Naive B cell (primary cell): ENCODE measurements at regions not wholly inside any gene's neighbourhood (a gene's known extent, or its start where the extent isn't known, plus 50 kb on each side); places are given as distances from the start of the nearest gene placed in this dataset.

ENCODE experiments used
- ATAC-seq, 2 donors: fragments of 150-1000 bp; cut with Tn5 transposase; 2 replicates each; pipeline ENCODE4 v1.10.0; 2021; ENCODE audit warnings: low read depth in 2 of 2, mild to moderate bottlenecking in 2 of 2, moderate library complexity in 2 of 2
- DNase-seq: peaks from one replicate; pipeline ENCODE4 v3.0.0; 2022
- H3K27ac Mint-ChIP-seq, 6 donors: one replicate each; pipeline ENCODE4 v1.8.0; 2020 to 2022; ENCODE audit warnings: mild to moderate bottlenecking in 6 of 6, mixed read lengths in 6 of 6, moderate library complexity in 5 of 6, inconsistent platforms in 2 of 6
- H3K27me3 Mint-ChIP-seq, 3 donors: one replicate each; pipeline ENCODE4 v1.8.0; 2021 to 2022; ENCODE audit warnings: mixed read lengths in 3 of 3, mild to moderate bottlenecking in 1 of 3
- H3K36me3 Mint-ChIP-seq, 2 donors: one replicate each; pipeline ENCODE4 v1.8.0; 2020 to 2022; ENCODE audit warnings: mixed read lengths in 2 of 2, inconsistent platforms in 1 of 2, mild to moderate bottlenecking in 1 of 2
- H3K4me1 Mint-ChIP-seq, 3 donors: one replicate each; pipeline ENCODE4 v1.8.0; 2020 to 2022; ENCODE audit warnings: mixed read lengths in 3 of 3, inconsistent platforms in 1 of 3, mild to moderate bottlenecking in 1 of 3, moderate library complexity in 1 of 3
- H3K4me3 Mint-ChIP-seq, 8 donors: one replicate each; pipeline ENCODE4 v1.8.0; 2020 to 2022; ENCODE audit warnings: mild to moderate bottlenecking in 8 of 8, mixed read lengths in 8 of 8, moderate library complexity in 8 of 8, inconsistent platforms in 2 of 8
- H3K9me3 Mint-ChIP-seq, 7 donors: one replicate each; pipeline ENCODE4 v1.8.0; 2020 to 2022; ENCODE audit warnings: mixed read lengths in 7 of 7, mild to moderate bottlenecking in 5 of 7, inconsistent platforms in 2 of 7, moderate library complexity in 1 of 7

DNA sequence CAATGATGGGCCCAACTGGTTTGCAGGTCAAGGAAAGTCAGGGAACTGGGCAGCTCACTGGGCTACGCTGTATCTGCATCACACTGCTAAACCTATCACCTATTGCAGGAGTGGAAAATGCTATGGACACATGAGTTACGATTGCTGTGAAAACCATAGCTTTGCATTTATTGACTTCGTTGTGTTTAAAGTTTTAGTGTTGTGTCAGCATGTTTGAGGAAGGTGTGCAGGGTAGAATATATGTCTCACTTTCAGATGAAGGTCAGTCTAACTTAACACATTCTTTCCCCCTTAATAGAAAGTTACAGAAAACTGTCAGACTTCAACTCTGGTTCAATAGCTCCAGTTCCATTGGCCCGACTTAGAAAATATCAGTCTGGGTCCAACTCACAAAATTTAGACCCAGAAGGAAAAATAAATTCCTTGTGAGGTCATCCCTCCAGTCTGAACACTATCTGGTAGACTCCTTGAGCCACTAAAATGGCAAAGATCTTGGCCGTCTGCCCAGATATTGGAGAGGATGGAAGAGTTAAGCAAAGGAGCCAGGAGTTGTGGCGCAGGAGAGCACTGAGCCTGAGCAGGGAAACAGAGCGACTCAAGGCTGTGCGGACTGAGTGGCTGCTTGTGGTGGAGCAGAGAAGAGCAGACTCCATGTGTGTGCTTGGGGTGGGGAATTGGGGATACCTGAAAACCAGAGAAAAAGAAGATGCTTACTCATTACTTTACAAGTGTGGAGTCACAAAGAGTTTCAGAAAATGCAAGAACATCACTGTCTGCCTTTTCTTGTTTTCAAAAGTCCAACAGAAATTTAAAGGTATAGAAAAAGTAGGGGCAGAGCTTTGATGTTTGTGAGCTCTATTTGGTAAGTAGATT, 518.5 kb downstream of the FGF9 start:
- no peak overlapping the region for H3K4me3 Mint-ChIP-seq
- ATAC-seq (no peak), DNase-seq (no peak)
- peaks cover 7 to 16% (median 14%) of the 10 kb centered on the region in 3 donors for H3K27me3 Mint-ChIP-seq
- H3K4me1 Mint-ChIP-seq: peaks cover 0 to 4% (median 4%) of the 10 kb centered on the region in 3 donors
- no peaks in the 10 kb centered on the region for H3K36me3 Mint-ChIP-seq
- no peak overlapping the region for H3K27ac Mint-ChIP-seq
- peaks cover 0 to 5% (median 0%) of the 10 kb centered on the region in 7 donors for H3K9me3 Mint-ChIP-seq

DNA sequence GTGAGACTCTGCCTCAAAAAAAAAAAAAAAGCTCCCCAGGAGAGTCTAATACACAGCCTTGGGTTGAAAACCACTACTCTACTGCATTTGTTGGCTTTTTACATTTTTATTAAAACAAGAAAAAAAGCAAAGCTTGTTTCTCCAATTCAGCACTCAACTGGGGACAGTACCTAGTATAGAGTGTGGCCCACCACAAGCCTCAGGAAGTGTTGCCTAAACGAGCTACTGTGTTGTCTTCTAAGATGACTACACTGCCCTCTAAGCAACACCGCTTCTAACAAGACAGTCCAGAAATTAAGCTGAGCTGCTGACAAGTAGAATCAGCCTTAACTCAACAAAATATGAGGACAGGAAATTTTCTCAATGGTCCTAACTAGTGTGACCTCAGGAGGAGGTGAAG, 522.2 kb downstream of the FGF9 start:
- no peak overlapping the region for H3K27ac Mint-ChIP-seq
- peaks cover 0 to 5% of the 10 kb centered on the region in 2 donors for H3K36me3 Mint-ChIP-seq
- peaks cover 0 to 2% (median 0%) of the 10 kb centered on the region in 3 donors for H3K4me1 Mint-ChIP-seq
- no peak overlapping the region for H3K4me3 Mint-ChIP-seq
- peaks cover 10 to 16% (median 14%) of the 10 kb centered on the region in 3 donors for H3K27me3 Mint-ChIP-seq
- ATAC-seq (no peak), DNase-seq (no peak)
- H3K9me3 Mint-ChIP-seq: no peaks in the 10 kb centered on the region

DNA sequence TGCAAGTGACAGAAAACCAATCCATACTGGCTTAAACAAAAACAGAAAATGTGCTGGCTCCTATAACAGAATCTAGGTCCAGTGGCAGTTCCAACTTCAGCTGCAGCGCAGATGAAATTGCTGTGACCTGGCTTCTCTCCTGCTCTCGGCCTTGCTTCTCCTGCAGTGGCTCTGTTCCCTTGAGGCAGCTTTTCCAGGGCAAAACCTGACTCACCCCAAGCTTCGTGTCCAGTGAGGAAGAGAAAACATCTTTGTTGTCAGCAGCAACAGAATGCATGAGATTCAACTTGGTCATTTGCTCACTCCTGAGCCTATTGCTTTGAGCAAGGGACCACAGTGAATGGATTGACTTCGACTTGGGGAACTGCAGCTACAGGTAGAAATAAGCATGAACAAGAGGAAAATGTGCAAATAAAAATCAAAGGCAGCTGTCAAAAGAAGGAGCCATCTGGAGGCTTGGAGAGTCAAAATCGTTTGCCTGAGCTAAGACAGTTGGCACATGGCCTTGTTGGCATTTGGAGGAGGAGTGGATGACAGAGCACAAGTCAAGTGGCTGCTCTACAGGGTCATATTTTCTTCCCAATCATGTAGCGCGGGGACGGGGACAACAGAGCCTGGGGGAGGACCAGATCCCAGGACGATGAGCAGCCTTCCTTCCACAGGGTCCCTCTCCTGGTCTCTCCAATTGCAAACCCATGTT, 523.4 kb downstream of the FGF9 start:
- ATAC-seq: no peak
- DNase-seq: no peak
- peaks cover 0 to 5% of the 10 kb centered on the region in 2 donors for H3K36me3 Mint-ChIP-seq
- H3K27ac Mint-ChIP-seq: peak overlapping the region in 1 of 6 donors; percentile 75
- peaks cover 7 to 11% (median 10%) of the 10 kb centered on the region in 3 donors for H3K27me3 Mint-ChIP-seq
- H3K4me3 Mint-ChIP-seq: no peak overlapping the region
- peaks cover 0 to 8% (median 0%) of the 10 kb centered on the region in 3 donors for H3K4me1 Mint-ChIP-seq
- H3K9me3 Mint-ChIP-seq: no peaks in the 10 kb centered on the region

DNA sequence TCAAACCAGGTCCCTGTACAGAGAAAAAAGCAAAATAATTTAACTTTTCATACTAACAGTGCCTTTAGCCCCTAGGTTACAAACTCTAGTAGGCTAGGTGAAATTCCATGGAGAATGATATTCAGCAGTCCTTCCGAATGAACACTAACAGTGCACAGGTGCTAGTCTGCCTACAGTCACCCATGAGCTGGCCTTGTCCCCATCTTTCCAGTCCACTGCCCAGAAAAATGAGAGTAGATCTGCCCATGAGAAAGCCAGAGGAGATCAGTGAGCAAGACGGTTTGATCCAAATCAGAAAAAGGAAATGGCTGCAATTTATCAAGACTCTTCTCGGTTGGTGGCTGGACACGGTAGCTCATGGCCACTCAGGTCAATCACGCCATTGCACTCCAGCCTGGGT, 524.9 kb downstream of the FGF9 start:
- H3K4me3 Mint-ChIP-seq: no peak overlapping the region
- DNase-seq (no peak), ATAC-seq (no peak)
- no peaks in the 10 kb centered on the region for H3K9me3 Mint-ChIP-seq
- peaks cover 0 to 5% of the 10 kb centered on the region in 2 donors for H3K36me3 Mint-ChIP-seq
- no peak overlapping the region for H3K27ac Mint-ChIP-seq
- peaks cover 0 to 8% (median 0%) of the 10 kb centered on the region in 3 donors for H3K4me1 Mint-ChIP-seq
- H3K27me3 Mint-ChIP-seq: peaks cover 0 to 10% (median 5%) of the 10 kb centered on the region in 3 donors

GRCh38 chr13:22196777-22197176, 525.9 kb downstream of the FGF9 start:
- Mint-ChIP-seq H3K27ac (no peak overlapping the region), H3K36me3 (peaks cover 0 to 5% of the 10 kb centered on the region in 2 donors), H3K27me3 (peaks cover 0 to 10% (median 5%) of the 10 kb centered on the region in 3 donors), H3K4me3 (no peak overlapping the region), H3K9me3 (no peaks in the 10 kb centered on the region), H3K4me1 (peaks cover 0 to 8% (median 6%) of the 10 kb centered on the region in 3 donors)
- ATAC-seq (no peak), DNase-seq (no peak)

DNA sequence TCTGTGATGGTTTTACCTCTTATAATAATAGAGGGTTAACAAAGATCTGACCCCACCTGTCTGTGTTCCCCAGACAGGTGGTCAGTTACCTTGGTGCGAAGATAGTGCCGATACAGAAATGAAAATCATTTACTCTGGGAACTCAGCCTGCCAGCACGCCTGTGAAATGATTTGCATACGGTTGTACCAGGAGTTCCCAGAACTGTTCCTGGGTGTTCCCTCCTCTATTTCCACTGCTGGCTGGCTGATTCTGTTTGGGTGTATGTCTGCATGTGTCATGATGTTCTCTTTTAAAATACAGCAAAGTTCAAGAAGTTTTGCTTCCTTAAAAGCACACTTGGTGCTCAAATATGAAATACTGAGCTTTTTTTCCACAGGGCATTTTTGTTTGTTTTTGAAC, 527.1 kb downstream of the FGF9 start:
- Mint-ChIP-seq H3K4me3 (no peak overlapping the region), H3K4me1 (peaks cover 0 to 8% (median 7%) of the 10 kb centered on the region in 3 donors), H3K27me3 (peaks cover 0 to 10% (median 5%) of the 10 kb centered on the region in 3 donors), H3K27ac (peak overlapping the region in 1 of 6 donors; percentile 18), H3K36me3 (peaks cover 0 to 5% of the 10 kb centered on the region in 2 donors), H3K9me3 (no peaks in the 10 kb centered on the region)
- ATAC-seq: no peak
- DNase-seq: no peak

GRCh38 chr13:22198641-22199217, 527.9 kb downstream of the FGF9 start:
- ATAC-seq: no peak
- peak overlapping the region in 1 of 6 donors; percentile 18 for H3K27ac Mint-ChIP-seq
- H3K4me3 Mint-ChIP-seq: no peak overlapping the region
- H3K27me3 Mint-ChIP-seq: peaks cover 0 to 10% (median 0%) of the 10 kb centered on the region in 3 donors
- DNase-seq: no peak
- no peaks in the 10 kb centered on the region for H3K9me3 Mint-ChIP-seq
- peaks cover 0 to 5% of the 10 kb centered on the region in 2 donors for H3K36me3 Mint-ChIP-seq
- H3K4me1 Mint-ChIP-seq: peaks cover 0 to 8% (median 7%) of the 10 kb centered on the region in 3 donors

DNA sequence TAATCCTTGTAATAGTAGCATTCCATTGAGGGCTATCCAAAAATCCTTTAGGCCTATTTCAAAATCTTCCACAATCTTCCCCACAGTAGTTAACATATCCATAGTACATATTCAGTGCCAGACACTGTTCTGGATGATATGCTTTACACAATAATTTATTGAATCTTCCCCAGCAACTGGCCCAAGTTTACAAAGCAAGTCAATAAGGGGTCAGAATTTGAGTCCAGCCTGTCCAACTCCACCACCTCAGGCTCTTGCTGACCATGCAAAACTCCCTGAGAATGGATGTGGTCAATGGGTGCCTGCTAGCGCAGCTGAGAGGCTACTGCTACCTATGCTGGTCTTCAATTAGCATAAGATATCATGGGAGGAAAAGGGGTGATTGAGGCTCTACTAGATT, 529.6 kb downstream of the FGF9 start:
- H3K4me1 Mint-ChIP-seq: peaks cover 0 to 8% (median 7%) of the 10 kb centered on the region in 3 donors
- no peak for DNase-seq
- no peak overlapping the region for H3K27ac Mint-ChIP-seq
- H3K9me3 Mint-ChIP-seq: peaks cover 0 to 3% (median 0%) of the 10 kb centered on the region in 7 donors
- ATAC-seq: no peak
- no peaks in the 10 kb centered on the region for H3K27me3 Mint-ChIP-seq
- no peak overlapping the region for H3K4me3 Mint-ChIP-seq
- H3K36me3 Mint-ChIP-seq: no peaks in the 10 kb centered on the region

GRCh38 chr13:22201375-22201925, 530.6 kb downstream of the FGF9 start:
- no peaks in the 10 kb centered on the region for H3K27me3 Mint-ChIP-seq
- peaks cover 0 to 8% (median 7%) of the 10 kb centered on the region in 3 donors for H3K4me1 Mint-ChIP-seq
- H3K4me3 Mint-ChIP-seq: no peak overlapping the region
- DNase-seq (no peak), ATAC-seq (no peak)
- peaks cover 0 to 5% (median 3%) of the 10 kb centered on the region in 7 donors for H3K9me3 Mint-ChIP-seq
- no peak overlapping the region for H3K27ac Mint-ChIP-seq
- no peaks in the 10 kb centered on the region for H3K36me3 Mint-ChIP-seq

GRCh38 chr13:22210134-22210930, 539.5 kb downstream of the FGF9 start:
- H3K9me3 Mint-ChIP-seq: peaks cover 0 to 10% (median 0%) of the 10 kb centered on the region in 7 donors
- peaks cover 14 to 20% (median 16%) of the 10 kb centered on the region in 3 donors for H3K4me1 Mint-ChIP-seq
- H3K27ac Mint-ChIP-seq: peak overlapping the region in 1 of 6 donors; percentile 79
- H3K36me3 Mint-ChIP-seq: no peaks in the 10 kb centered on the region
- no peaks in the 10 kb centered on the region for H3K27me3 Mint-ChIP-seq
- DNase-seq: no peak
- no peak overlapping the region for H3K4me3 Mint-ChIP-seq
- ATAC-seq: no peak

DNA sequence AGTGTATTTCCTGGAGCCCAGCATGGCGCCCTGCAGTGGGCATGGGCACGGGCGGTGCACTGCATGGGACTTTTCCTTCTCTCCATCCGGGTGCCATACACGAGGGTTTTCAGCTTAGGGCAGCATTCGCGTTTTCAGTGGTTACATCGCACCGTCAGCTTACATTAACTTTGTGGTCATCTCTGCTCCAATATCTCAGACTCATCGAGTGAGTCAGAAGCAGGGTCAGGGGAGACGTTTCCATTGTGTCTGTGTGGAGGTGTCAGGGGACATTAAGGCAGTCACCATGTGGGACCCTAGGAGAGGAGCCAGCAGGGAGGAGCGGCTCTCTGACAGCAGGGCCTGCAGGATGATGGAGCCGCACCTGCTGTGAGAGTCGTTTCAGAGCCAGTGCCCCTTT, 541.0 kb downstream of the FGF9 start:
- H3K9me3 Mint-ChIP-seq: peaks cover 0 to 3% (median 0%) of the 10 kb centered on the region in 7 donors
- DNase-seq: no peak
- H3K4me3 Mint-ChIP-seq: no peak overlapping the region
- H3K27ac Mint-ChIP-seq: peak overlapping the region in 2 of 6 donors; percentile 32 to 84
- ATAC-seq: no peak
- peaks cover 14 to 20% (median 16%) of the 10 kb centered on the region in 3 donors for H3K4me1 Mint-ChIP-seq
- no peaks in the 10 kb centered on the region for H3K36me3 Mint-ChIP-seq
- H3K27me3 Mint-ChIP-seq: no peaks in the 10 kb centered on the region

GRCh38 chr13:22212576-22212975, 541.7 kb downstream of the FGF9 start:
- ATAC-seq: no peak
- Mint-ChIP-seq H3K4me3 (peak overlapping the region in 1 of 8 donors; percentile 20), H3K4me1 (peaks cover 14 to 20% (median 15%) of the 10 kb centered on the region in 3 donors), H3K36me3 (no peaks in the 10 kb centered on the region), H3K27ac (peak overlapping the region in 2 of 6 donors; percentile 47 to 59), H3K27me3 (no peaks in the 10 kb centered on the region), H3K9me3 (peaks cover 0 to 2% (median 0%) of the 10 kb centered on the region in 7 donors)
- no peak for DNase-seq
